SK-N-SH treated with all-trans-retinoic acid at 6 μM for 48 hours (cell line): ENCODE measurements at regions not wholly inside any gene's neighbourhood (a gene's known extent, or its start where the extent isn't known, plus 50 kb on each side); places are given as distances from the start of the nearest gene placed in this dataset.

Source experiments
- PATZ1 ChIP-seq: fragments of 250-450 bp; sonication (Bioruptor Pico); IDR thresholded peaks from 2 replicates; pipeline ENCODE4 v1.8.0; 2020; ENCODE audit warnings: mild to moderate bottlenecking, moderate library complexity, borderline replicate concordance
- ZNF565 ChIP-seq: fragments of 450-650 bp; formaldehyde crosslinking; conservative IDR thresholded peaks from 2 replicates; pipeline ENCODE4 v1.5.0; 2020; ENCODE audit warnings: low read depth, mild to moderate bottlenecking, moderate library complexity

DNA sequence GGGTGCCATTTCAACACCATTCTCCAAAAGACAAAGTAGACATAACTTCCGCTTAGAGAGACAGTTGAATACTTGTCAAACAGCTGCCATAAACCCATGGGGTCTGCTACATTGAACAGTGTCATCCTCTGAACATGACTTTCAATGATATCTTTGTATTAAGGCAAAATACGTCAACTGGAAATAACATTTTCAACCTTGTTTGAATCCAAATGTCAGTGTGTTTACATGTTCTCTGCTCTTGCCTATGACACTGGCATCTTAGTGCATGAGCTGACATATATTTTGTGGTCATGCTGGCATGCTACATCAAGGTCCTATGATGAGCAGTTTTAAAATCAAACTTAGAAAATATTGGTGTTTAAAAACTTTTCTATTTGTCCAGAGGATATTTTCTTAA lies 1548.1 kb upstream of the LRRTM1 start:
- TF ChIP-seq PATZ1, result no peak
- TF ChIP-seq ZNF565 (CRISPR knock-in tag), result no peak
